ENCODE measurements at regions not wholly inside any gene's neighbourhood (a gene's known extent, or its start where the extent isn't known, plus 50 kb on each side); places are given as distances from the start of the nearest gene placed in this dataset.

DNA sequence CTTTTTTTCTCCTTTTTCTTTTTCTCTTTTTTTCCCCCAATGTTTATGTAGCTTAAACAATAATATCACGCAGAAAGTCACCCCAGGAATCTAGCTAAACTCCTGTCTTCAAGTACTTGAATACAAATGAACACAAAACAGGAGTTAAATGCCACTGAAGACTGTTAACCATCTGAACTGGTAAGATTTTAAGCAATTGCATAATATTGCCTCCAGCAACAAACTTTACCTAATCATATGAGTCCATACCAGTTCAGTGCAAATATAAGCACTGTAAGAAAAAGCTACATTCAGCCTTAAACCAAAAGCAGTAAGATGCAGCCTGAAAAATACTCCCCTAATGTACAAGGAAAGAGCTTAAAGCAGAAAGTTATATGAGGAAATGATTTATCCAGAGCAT lies 173.9 kb upstream of the TFAP2D start:
- TF ChIP-seq NRF1 (IDR thresholded peaks at IDR 0.05; ENCODE audit: low read depth, low read length), result no peak
- TF ChIP-seq FOXJ3 (CRISPR knock-in tag; IDR thresholded peaks at IDR 0.05), result no peak
- TF ChIP-seq, protein P1, sequence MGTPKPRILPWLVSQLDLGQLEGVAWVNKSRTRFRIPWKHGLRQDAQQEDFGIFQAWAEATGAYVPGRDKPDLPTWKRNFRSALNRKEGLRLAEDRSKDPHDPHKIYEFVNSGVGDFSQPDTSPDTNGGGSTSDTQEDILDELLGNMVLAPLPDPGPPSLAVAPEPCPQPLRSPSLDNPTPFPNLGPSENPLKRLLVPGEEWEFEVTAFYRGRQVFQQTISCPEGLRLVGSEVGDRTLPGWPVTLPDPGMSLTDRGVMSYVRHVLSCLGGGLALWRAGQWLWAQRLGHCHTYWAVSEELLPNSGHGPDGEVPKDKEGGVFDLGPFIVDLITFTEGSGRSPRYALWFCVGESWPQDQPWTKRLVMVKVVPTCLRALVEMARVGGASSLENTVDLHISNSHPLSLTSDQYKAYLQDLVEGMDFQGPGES (IDR thresholded peaks at IDR 0.05; ENCODE audit: low read depth, low read length), result no peak
- TF ChIP-seq, protein P2, sequence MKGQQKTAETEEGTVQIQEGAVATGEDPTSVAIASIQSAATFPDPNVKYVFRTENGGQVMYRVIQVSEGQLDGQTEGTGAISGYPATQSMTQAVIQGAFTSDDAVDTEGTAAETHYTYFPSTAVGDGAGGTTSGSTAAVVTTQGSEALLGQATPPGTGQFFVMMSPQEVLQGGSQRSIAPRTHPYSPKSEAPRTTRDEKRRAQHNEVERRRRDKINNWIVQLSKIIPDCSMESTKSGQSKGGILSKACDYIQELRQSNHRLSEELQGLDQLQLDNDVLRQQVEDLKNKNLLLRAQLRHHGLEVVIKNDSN (IDR thresholded peaks at IDR 0.05; ENCODE audit: borderline replicate concordance, low read depth), result no peak
- no peak for TF ChIP-seq RFX5 (IDR thresholded peaks at IDR 0.05; ENCODE audit: low read length)
- TF ChIP-seq, protein P3, sequence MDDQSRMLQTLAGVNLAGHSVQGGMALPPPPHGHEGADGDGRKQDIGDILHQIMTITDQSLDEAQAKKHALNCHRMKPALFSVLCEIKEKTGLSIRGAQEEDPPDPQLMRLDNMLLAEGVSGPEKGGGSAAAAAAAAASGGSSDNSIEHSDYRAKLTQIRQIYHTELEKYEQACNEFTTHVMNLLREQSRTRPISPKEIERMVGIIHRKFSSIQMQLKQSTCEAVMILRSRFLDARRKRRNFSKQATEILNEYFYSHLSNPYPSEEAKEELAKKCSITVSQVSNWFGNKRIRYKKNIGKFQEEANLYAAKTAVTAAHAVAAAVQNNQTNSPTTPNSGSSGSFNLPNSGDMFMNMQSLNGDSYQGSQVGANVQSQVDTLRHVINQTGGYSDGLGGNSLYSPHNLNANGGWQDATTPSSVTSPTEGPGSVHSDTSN (IDR thresholded peaks at IDR 0.05), result no peak
- TF ChIP-seq, protein P4, sequence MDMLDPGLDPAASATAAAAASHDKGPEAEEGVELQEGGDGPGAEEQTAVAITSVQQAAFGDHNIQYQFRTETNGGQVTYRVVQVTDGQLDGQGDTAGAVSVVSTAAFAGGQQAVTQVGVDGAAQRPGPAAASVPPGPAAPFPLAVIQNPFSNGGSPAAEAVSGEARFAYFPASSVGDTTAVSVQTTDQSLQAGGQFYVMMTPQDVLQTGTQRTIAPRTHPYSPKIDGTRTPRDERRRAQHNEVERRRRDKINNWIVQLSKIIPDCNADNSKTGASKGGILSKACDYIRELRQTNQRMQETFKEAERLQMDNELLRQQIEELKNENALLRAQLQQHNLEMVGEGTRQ (IDR thresholded peaks at IDR 0.05; ENCODE audit: borderline replicate concordance, low read depth, low read length), result no peak
- no peak for TF ChIP-seq MEF2A (IDR thresholded peaks at IDR 0.05; ENCODE audit: borderline replicate concordance, low read depth)
- TF ChIP-seq FOXM1 (IDR thresholded peaks at IDR 0.05; ENCODE audit: low read depth), result no peak
- no peak for TF ChIP-seq RCOR1 (IDR thresholded peaks at IDR 0.05; ENCODE audit: low read length)
- no peak for TF ChIP-seq RAD21 (IDR thresholded peaks at IDR 0.05; ENCODE audit: low read length)
- no peak for TF ChIP-seq TCF12 (IDR thresholded peaks at IDR 0.05)
- no peak for TF ChIP-seq TEAD4 (IDR thresholded peaks at IDR 0.05; ENCODE audit: borderline replicate concordance, insufficient read depth)
- Histone ChIP-seq H4K20me1 (ENCODE audit: insufficient read depth) (no peaks in the 10 kb centered on the region), H3K4me3 (ENCODE audit: low read depth in 2 of 2, low read length in 1 of 2) (no peak overlapping the region), H3K27ac (ENCODE audit: low read depth in 2 of 2, low read length in 1 of 2) (no peak overlapping the region), H3K4me1 (ENCODE audit: control insufficient read depth in 1 of 2, insufficient read depth in 2 of 2, low read depth in 1 of 2, low read length in 1 of 2) (no peaks in the 10 kb centered on the region; a peak in 1 of 4 replicates), H3K79me2 (ENCODE audit: insufficient read depth) (no peaks in the 10 kb centered on the region), H3K4me2 (no peak overlapping the region), H3K27me3 (ENCODE audit: insufficient read depth) (no peaks in the 10 kb centered on the region), H3F3A (replicated peaks; ENCODE audit: insufficient read depth) (no peaks in the 10 kb centered on the region), H3K9me3 (no peaks in the 10 kb centered on the region), H3K9ac (no peak overlapping the region), H3K36me3 (replicated peaks in 1 of 2; ENCODE audit: control insufficient read depth in 1 of 2, insufficient read depth in 2 of 2, low read length in 1 of 2) (no peaks in the 10 kb centered on the region), H2AFZ (ENCODE audit: low read depth) (no peak overlapping the region), H3K9me2 (no peaks in the 10 kb centered on the region)
- ChIA-PET POLR2A (no interaction called here), CTCF (interaction anchor here (0.6 kb wide), 1 partner anchor 65 kb away, joined by 3 read pairs; no protein-coding TSS in a partner anchor)
- 9% methylated on average over 1 of the region's 1 CpG for WGBS (ENCODE audit: low lambda C conversion rate)
- DNase-seq, result no peak

DNA sequence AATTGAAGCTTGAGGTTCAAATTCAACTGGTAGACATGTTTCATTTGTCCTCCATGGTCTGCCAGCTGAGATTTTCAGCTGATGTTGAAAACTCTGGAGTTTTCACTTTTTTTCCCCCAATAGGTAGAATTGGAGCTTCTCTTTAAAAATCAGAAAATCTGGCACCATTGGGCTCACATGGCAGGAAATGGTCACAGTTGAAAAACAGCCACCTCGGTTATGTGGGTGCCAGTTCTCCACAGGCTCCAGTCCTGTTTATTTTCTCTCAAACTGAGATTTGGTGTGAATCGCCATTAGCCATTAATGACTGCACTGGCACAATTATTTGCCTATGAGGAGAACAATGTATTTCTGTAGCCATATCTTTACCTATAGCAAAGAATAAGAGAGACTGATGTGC lies 171.4 kb upstream of the TFAP2D start:
- no peaks in the 10 kb centered on the region for H3K27me3 ChIP-seq (ENCODE audit: insufficient read depth)
- H3K9ac ChIP-seq, result no peak overlapping the region
- no peak for DNase-seq
- H3K9me2 ChIP-seq, result no peaks in the 10 kb centered on the region
- H3K4me2 ChIP-seq, result no peak overlapping the region
- no peaks in the 10 kb centered on the region; a peak in 1 of 4 replicates for H3K4me1 ChIP-seq (ENCODE audit: control insufficient read depth in 1 of 2, insufficient read depth in 2 of 2, low read depth in 1 of 2, low read length in 1 of 2)
- WGBS (ENCODE audit: low lambda C conversion rate), result 30% methylated on average over 2 of the region's 2 CpGs
- no peaks in the 10 kb centered on the region for H3K9me3 ChIP-seq
- H3K4me3 ChIP-seq (ENCODE audit: low read depth in 2 of 2, low read length in 1 of 2), result no peak overlapping the region
- H4K20me1 ChIP-seq (ENCODE audit: insufficient read depth), result no peaks in the 10 kb centered on the region
- H2AFZ ChIP-seq (ENCODE audit: low read depth), result no peak overlapping the region
- no peaks in the 10 kb centered on the region for H3K79me2 ChIP-seq (ENCODE audit: insufficient read depth)
- no peak overlapping the region for H3K27ac ChIP-seq (ENCODE audit: low read depth in 2 of 2, low read length in 1 of 2)
- CTCF ChIA-PET, result no interaction called here
- no peaks in the 10 kb centered on the region for H3K36me3 ChIP-seq (replicated peaks in 1 of 2; ENCODE audit: control insufficient read depth in 1 of 2, insufficient read depth in 2 of 2, low read length in 1 of 2)
- H3F3A ChIP-seq (replicated peaks; ENCODE audit: insufficient read depth), result no peaks in the 10 kb centered on the region
- POLR2A ChIA-PET, result no interaction called here
- no peak for TF ChIP-seq CHD2 (IDR thresholded peaks at IDR 0.05; ENCODE audit: low read length, partially characterized antibody)
- TF ChIP-seq, protein P3 (IDR thresholded peaks at IDR 0.05), result no peak
- TF ChIP-seq EP300 (IDR thresholded peaks at IDR 0.05; ENCODE audit: borderline replicate concordance in 1 of 2, low read depth in 1 of 2, low read length in 1 of 2), result no peak
- TF ChIP-seq, protein P5, sequence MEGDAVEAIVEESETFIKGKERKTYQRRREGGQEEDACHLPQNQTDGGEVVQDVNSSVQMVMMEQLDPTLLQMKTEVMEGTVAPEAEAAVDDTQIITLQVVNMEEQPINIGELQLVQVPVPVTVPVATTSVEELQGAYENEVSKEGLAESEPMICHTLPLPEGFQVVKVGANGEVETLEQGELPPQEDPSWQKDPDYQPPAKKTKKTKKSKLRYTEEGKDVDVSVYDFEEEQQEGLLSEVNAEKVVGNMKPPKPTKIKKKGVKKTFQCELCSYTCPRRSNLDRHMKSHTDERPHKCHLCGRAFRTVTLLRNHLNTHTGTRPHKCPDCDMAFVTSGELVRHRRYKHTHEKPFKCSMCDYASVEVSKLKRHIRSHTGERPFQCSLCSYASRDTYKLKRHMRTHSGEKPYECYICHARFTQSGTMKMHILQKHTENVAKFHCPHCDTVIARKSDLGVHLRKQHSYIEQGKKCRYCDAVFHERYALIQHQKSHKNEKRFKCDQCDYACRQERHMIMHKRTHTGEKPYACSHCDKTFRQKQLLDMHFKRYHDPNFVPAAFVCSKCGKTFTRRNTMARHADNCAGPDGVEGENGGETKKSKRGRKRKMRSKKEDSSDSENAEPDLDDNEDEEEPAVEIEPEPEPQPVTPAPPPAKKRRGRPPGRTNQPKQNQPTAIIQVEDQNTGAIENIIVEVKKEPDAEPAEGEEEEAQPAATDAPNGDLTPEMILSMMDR (IDR thresholded peaks at IDR 0.05), result no peak
- TF ChIP-seq, protein P1 (IDR thresholded peaks at IDR 0.05; ENCODE audit: low read depth, low read length), result no peak
- no peak for TF ChIP-seq TEAD4 (IDR thresholded peaks at IDR 0.05; ENCODE audit: borderline replicate concordance, insufficient read depth)
